Panc1 (cell line): ENCODE measurements at regions not wholly inside any gene's neighbourhood (a gene's known extent, or its start where the extent isn't known, plus 50 kb on each side); places are given as distances from the start of the nearest gene placed in this dataset.

Experiments used
- ATAC-seq: fragments of 200-7000 bp; cut with Tn5 transposase; 2 replicates; pipeline ENCODE4 v1.9.1; 2020; ENCODE audit warnings: mild to moderate bottlenecking, moderate library complexity
- BruUV-seq: library from RNA; stranded (reverse); fragments of 400-500 nt; replicated peaks from 2 replicates; lab custom pipeline; 2021; lab: Mats Ljungman, UMichigan
- CTCF ChIA-PET: fragments of 300-600 bp; sonication (Branson Sonifier 250); formaldehyde crosslinking; loops from one replicate; lab custom pipeline; 2022; ENCODE audit warnings: antibody characterized with exemption; lab: Charles Lee
- POLR2A ChIA-PET: fragments of 300-600 bp; sonication (Branson Sonifier 250); formaldehyde crosslinking; loops from one replicate; lab custom pipeline; 2022; ENCODE audit warnings: antibody characterized with exemption; lab: Charles Lee
- DNase-seq: peaks from one replicate; pipeline ENCODE4 v3.0.0-alpha.2; 2010; ENCODE audit warnings: low read depth, low spot score
- H3K27ac ChIP-seq: 2 replicates; pipeline ENCODE4 v1.5.1; 2011; ENCODE audit warnings: mild to moderate bottlenecking, low read length, inconsistent platforms
- H3K27me3 ChIP-seq: fragments of 200-500 bp; sonication (Bioruptor generic); 2 replicates; pipeline ENCODE4 v1.6.0; 2014; ENCODE audit warnings: low read length, inconsistent platforms; ENCODE audit not compliant: control insufficient read depth, insufficient read depth
- H3K36me3 ChIP-seq: fragments of 200-500 bp; sonication (Bioruptor generic); 2 replicates; pipeline ENCODE4 v1.5.1; 2014; ENCODE audit warnings: inconsistent platforms, mild to moderate bottlenecking, low read length, moderate library complexity; ENCODE audit not compliant: control insufficient read depth, insufficient read depth
- H3K4me1 ChIP-seq: 2 replicates; pipeline ENCODE4 v1.5.1; 2011; ENCODE audit warnings: inconsistent platforms, mild to moderate bottlenecking, low read length, moderate library complexity; ENCODE audit not compliant: control insufficient read depth, insufficient read depth
- H3K4me3 ChIP-seq, 2 experiments: 2 replicates each; pipeline ENCODE4 v1.5.1; 2011 to 2012; ENCODE audit warnings: low read depth in 2 of 2, low read length in 2 of 2, mild to moderate bottlenecking in 2 of 2, inconsistent platforms in 1 of 2, moderate library complexity in 1 of 2
- H3K9me3 ChIP-seq: fragments of 200-500 bp; sonication (Bioruptor generic); 2 replicates; pipeline ENCODE4 v1.5.1; 2014; ENCODE audit warnings: low read depth, mild to moderate bottlenecking, inconsistent platforms, low read length, moderate library complexity; ENCODE audit not compliant: control insufficient read depth, insufficient read depth
- POLR2AphosphoS5 ChIP-seq: IDR thresholded peaks from 2 replicates; pipeline ENCODE4 v1.6.1; 2012; ENCODE audit warnings: mild to moderate bottlenecking, low read depth, low read length, moderate library complexity
- SIN3A ChIP-seq: IDR thresholded peaks from 2 replicates; pipeline ENCODE4 v1.6.1; 2012; ENCODE audit warnings: low read depth, mild to moderate bottlenecking, low read length, moderate library complexity, borderline replicate concordance; ENCODE audit not compliant: insufficient read depth
- TCF7L2 ChIP-seq: IDR thresholded peaks from 2 replicates; pipeline ENCODE4 v1.6.1; 2011; ENCODE audit warnings: mild to moderate bottlenecking, low read depth, low read length, inconsistent platforms
- in situ Hi-C: cut with HindIII; loops from 2 replicates; pipeline ENCODE4 v1.10.0; 2016; ENCODE audit warnings: low sequenced_read_pairs, low pct_unique_long_range_greater_than_20kb
- intact Hi-C: fragments of 100-400 bp; cut with micrococcal nuclease; formaldehyde crosslinking; loops from one replicate; pipeline ENCODE4 v1.10.0; 2022; ENCODE audit not compliant: unreplicated experiment
- TF ChIP-seq, protein P1 (sequence below), 2 experiments: IDR thresholded peaks; 2 replicates each; pipeline ENCODE4 v1.6.1; 2011 to 2012; ENCODE audit warnings: low read depth in 2 of 2, control low read depth in 1 of 2, low read length in 1 of 2, mild to moderate bottlenecking in 1 of 2, moderate library complexity in 1 of 2; ENCODE audit not compliant: insufficient read depth in 1 of 2
- TF ChIP-seq, protein P2 (sequence below): fragments of 450-650 bp; IDR thresholded peaks from 2 replicates; pipeline ENCODE4 v1.5.1; 2017; ENCODE audit warnings: mild to moderate bottlenecking

DNA sequence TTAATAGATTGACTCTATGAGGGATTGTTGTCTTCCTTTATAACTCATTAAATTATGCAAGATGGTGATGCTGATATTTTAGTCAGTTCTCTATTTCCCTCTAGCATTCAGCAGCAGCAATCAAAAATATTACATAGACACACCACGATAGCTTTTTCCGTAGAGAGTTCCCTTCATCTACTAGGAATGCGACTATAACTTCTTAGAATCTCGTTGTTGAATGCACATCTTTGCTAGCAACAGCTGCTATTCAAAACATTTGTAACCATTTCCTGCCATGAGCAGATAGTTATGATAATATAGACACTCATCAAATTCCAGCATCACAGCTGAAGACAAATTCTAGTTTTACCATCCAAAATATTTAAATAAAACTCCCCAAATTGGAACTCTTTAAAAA lies 147.4 kb upstream of the FGF13 start:
- DNase-seq (no peak), ATAC-seq (no peak)
- no peak overlapping the region for H3K4me3 ChIP-seq
- no peak for TF ChIP-seq TCF7L2
- TF ChIP-seq SIN3A = no peak
- TF ChIP-seq, protein P1, sequence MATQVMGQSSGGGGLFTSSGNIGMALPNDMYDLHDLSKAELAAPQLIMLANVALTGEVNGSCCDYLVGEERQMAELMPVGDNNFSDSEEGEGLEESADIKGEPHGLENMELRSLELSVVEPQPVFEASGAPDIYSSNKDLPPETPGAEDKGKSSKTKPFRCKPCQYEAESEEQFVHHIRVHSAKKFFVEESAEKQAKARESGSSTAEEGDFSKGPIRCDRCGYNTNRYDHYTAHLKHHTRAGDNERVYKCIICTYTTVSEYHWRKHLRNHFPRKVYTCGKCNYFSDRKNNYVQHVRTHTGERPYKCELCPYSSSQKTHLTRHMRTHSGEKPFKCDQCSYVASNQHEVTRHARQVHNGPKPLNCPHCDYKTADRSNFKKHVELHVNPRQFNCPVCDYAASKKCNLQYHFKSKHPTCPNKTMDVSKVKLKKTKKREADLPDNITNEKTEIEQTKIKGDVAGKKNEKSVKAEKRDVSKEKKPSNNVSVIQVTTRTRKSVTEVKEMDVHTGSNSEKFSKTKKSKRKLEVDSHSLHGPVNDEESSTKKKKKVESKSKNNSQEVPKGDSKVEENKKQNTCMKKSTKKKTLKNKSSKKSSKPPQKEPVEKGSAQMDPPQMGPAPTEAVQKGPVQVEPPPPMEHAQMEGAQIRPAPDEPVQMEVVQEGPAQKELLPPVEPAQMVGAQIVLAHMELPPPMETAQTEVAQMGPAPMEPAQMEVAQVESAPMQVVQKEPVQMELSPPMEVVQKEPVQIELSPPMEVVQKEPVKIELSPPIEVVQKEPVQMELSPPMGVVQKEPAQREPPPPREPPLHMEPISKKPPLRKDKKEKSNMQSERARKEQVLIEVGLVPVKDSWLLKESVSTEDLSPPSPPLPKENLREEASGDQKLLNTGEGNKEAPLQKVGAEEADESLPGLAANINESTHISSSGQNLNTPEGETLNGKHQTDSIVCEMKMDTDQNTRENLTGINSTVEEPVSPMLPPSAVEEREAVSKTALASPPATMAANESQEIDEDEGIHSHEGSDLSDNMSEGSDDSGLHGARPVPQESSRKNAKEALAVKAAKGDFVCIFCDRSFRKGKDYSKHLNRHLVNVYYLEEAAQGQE (IDR thresholded peaks at IDR 0.05; ENCODE audit: insufficient read depth in 1 of 2, low read depth in 2 of 2, low read length in 1 of 2) = no peak
- TF ChIP-seq, protein P2, sequence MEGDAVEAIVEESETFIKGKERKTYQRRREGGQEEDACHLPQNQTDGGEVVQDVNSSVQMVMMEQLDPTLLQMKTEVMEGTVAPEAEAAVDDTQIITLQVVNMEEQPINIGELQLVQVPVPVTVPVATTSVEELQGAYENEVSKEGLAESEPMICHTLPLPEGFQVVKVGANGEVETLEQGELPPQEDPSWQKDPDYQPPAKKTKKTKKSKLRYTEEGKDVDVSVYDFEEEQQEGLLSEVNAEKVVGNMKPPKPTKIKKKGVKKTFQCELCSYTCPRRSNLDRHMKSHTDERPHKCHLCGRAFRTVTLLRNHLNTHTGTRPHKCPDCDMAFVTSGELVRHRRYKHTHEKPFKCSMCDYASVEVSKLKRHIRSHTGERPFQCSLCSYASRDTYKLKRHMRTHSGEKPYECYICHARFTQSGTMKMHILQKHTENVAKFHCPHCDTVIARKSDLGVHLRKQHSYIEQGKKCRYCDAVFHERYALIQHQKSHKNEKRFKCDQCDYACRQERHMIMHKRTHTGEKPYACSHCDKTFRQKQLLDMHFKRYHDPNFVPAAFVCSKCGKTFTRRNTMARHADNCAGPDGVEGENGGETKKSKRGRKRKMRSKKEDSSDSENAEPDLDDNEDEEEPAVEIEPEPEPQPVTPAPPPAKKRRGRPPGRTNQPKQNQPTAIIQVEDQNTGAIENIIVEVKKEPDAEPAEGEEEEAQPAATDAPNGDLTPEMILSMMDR = no peak
- no peak for TF ChIP-seq POLR2AphosphoS5
- ChIA-PET CTCF (no interaction called here), POLR2A (no interaction called here)
- H3K27me3 ChIP-seq = no peaks in the 10 kb centered on the region
- H3K4me1 ChIP-seq = no peaks in the 10 kb centered on the region
- H3K9me3 ChIP-seq = no peaks in the 10 kb centered on the region
- in situ Hi-C loops = no loop called here
- no peak overlapping the region for H3K27ac ChIP-seq
- H3K36me3 ChIP-seq = no peaks in the 10 kb centered on the region
- intact Hi-C loops = loop anchor here (10.0 kb wide), 1 partner anchor 64 kb away; no protein-coding TSS in a partner anchor
- BruUV-seq = no TSS peak

DNA sequence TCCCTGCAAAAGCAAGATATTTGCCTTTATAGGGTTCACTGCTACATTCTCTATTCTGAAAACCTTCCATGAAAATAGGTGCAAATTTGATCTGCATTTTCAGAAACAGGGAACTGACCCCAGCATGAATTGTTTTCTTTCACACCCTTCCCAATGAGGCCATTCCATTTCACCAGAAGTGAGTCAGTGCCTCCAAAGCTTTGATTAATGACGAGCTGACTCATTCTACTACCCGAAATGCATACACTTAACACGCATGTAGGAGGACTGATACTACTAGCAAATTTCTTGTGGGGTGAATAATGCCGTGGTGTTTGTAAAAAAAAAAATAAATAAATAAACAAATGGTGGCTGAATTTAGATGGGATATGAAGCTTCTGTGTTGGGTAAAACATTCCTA lies 146.9 kb upstream of the FGF13 start:
- Histone ChIP-seq H3K27me3 (no peaks in the 10 kb centered on the region), H3K4me3 (no peak overlapping the region), H3K4me1 (no peaks in the 10 kb centered on the region), H3K9me3 (no peaks in the 10 kb centered on the region), H3K36me3 (no peaks in the 10 kb centered on the region), H3K27ac (no peak overlapping the region)
- ATAC-seq (no peak), DNase-seq (no peak)
- intact Hi-C loops (loop anchor here (10.0 kb wide), 1 partner anchor 64 kb away; no protein-coding TSS in a partner anchor), in situ Hi-C loops (no loop called here)
- POLR2A ChIA-PET = no interaction called here
- CTCF ChIA-PET = no interaction called here
- BruUV-seq = no TSS peak
- TF ChIP-seq, protein P1 (IDR thresholded peaks at IDR 0.05; ENCODE audit: insufficient read depth in 1 of 2, low read depth in 2 of 2, low read length in 1 of 2) = no peak
- TF ChIP-seq TCF7L2 = no peak
- no peak for TF ChIP-seq SIN3A
- TF ChIP-seq, protein P2 = no peak
- no peak for TF ChIP-seq POLR2AphosphoS5
